WTC11 (cell line): ENCODE measurements at regions not wholly inside any gene's neighbourhood (a gene's known extent, or its start where the extent isn't known, plus 50 kb on each side); places are given as distances from the start of the nearest gene placed in this dataset.

ENCODE experiments used
- ATAC-seq: fragments of 200-7000 bp; cut with Tn5 transposase; 2 replicates; pipeline ENCODE4 v1.10.0; 2021; ENCODE audit warnings: mild to moderate bottlenecking, moderate library complexity
- CTCF ChIA-PET: fragments of 300-600 bp; sonication (Branson Sonifier 250); formaldehyde crosslinking; loops from one replicate; lab custom pipeline; 2021; ENCODE audit warnings: antibody characterized with exemption; lab: Charles Lee
- POLR2A ChIA-PET: fragments of 350-600 bp; sonication (Branson Sonifier 250); formaldehyde crosslinking; loops from one replicate; lab custom pipeline; 2021; ENCODE audit warnings: antibody characterized with exemption; lab: Charles Lee
- DNase-seq: peaks from one replicate; pipeline ENCODE4 v3.0.0; 2021; ENCODE audit warnings: low spot score
- H3K27ac Mint-ChIP-seq: 2 replicates; pipeline ENCODE4 v1.8.0; 2021; ENCODE audit warnings: mixed read lengths
- H3K27me3 Mint-ChIP-seq: 2 replicates; pipeline ENCODE4 v1.8.0; 2021; ENCODE audit warnings: low read depth, mild to moderate bottlenecking, moderate library complexity, mixed read lengths
- H3K36me3 Mint-ChIP-seq: 2 replicates; pipeline ENCODE4 v1.8.0; 2021; ENCODE audit warnings: mixed read lengths
- H3K4me1 Mint-ChIP-seq: 2 replicates; pipeline ENCODE4 v1.8.0; 2022; ENCODE audit warnings: mixed read lengths
- H3K4me3 Mint-ChIP-seq: 2 replicates; pipeline ENCODE4 v1.8.0; 2021; ENCODE audit warnings: mild to moderate bottlenecking, moderate library complexity, mixed read lengths
- H3K9me3 Mint-ChIP-seq: 2 replicates; pipeline ENCODE4 v1.8.0; 2021; ENCODE audit warnings: mixed read lengths
- E2F5 ChIP-seq: sonication (generic); formaldehyde crosslinking; IDR thresholded peaks from 2 replicates; pipeline ENCODE4 v1.8.1; 2022; ENCODE audit warnings: mild to moderate bottlenecking, moderate library complexity, missing genetic modification reagents
- ELF4 ChIP-seq: sonication (generic); formaldehyde crosslinking; IDR thresholded peaks from 2 replicates; pipeline ENCODE4 v1.8.1; 2022; ENCODE audit warnings: low read depth, mild to moderate bottlenecking, moderate library complexity, missing genetic modification reagents
- FOXP1 ChIP-seq: sonication (generic); formaldehyde crosslinking; IDR thresholded peaks from 2 replicates; pipeline ENCODE4 v1.8.0; 2022; ENCODE audit warnings: missing genetic modification reagents, mild to moderate bottlenecking, moderate library complexity, borderline replicate concordance
- NFYB ChIP-seq: sonication (generic); formaldehyde crosslinking; conservative IDR thresholded peaks from 2 replicates; pipeline ENCODE4 v1.8.0; 2022; ENCODE audit warnings: low read depth, missing genetic modification reagents
- NR1H2 ChIP-seq: sonication (generic); formaldehyde crosslinking; IDR thresholded peaks from 2 replicates; pipeline ENCODE4 v1.9.0; 2021; ENCODE audit warnings: mild to moderate bottlenecking, moderate library complexity, missing genetic modification reagents
- NR2C2 ChIP-seq: sonication (generic); formaldehyde crosslinking; IDR thresholded peaks from 2 replicates; pipeline ENCODE4 v1.8.0; 2022; ENCODE audit warnings: mild to moderate bottlenecking, missing genetic modification reagents
- PRRX2 ChIP-seq: fragments of 250-450 bp; sonication (Bioruptor Pico); IDR thresholded peaks from 2 replicates; pipeline ENCODE4 v1.8.0; 2021; ENCODE audit warnings: mild to moderate bottlenecking
- RELA ChIP-seq: sonication (generic); formaldehyde crosslinking; IDR thresholded peaks from 2 replicates; pipeline ENCODE4 v1.8.1; 2022; ENCODE audit warnings: missing genetic modification reagents, mild to moderate bottlenecking, borderline replicate concordance
- SMAD3 ChIP-seq: sonication (generic); formaldehyde crosslinking; IDR thresholded peaks from 2 replicates; pipeline ENCODE4 v1.8.0; 2022; ENCODE audit warnings: missing genetic modification reagents, mild to moderate bottlenecking, borderline replicate concordance
- ZNF138 ChIP-seq: sonication (generic); formaldehyde crosslinking; conservative IDR thresholded peaks from 2 replicates; pipeline ENCODE4 v1.8.1; 2022; ENCODE audit warnings: mild to moderate bottlenecking, moderate library complexity, missing genetic modification reagents
- ZNF232 ChIP-seq: sonication (generic); formaldehyde crosslinking; IDR thresholded peaks from 2 replicates; pipeline ENCODE4 v1.8.0; 2022; ENCODE audit warnings: mild to moderate bottlenecking, missing genetic modification reagents
- ZNF263 ChIP-seq: sonication (generic); formaldehyde crosslinking; IDR thresholded peaks from 2 replicates; pipeline ENCODE4 v1.8.1; 2022; ENCODE audit warnings: low read depth, mild to moderate bottlenecking, moderate library complexity, missing genetic modification reagents
- ZNF281 ChIP-seq: sonication (generic); formaldehyde crosslinking; IDR thresholded peaks from 2 replicates; pipeline ENCODE4 v1.8.0; 2023; ENCODE audit warnings: mild to moderate bottlenecking, missing genetic modification reagents
- ZNF425 ChIP-seq: fragments of 250-450 bp; sonication (Bioruptor Pico); conservative IDR thresholded peaks from 2 replicates; pipeline ENCODE4 v1.9.0; 2021; ENCODE audit warnings: mild to moderate bottlenecking
- ZNF671 ChIP-seq: fragments of 250-450 bp; sonication (Bioruptor Pico); IDR thresholded peaks from 2 replicates; pipeline ENCODE4 v1.8.0; 2021; ENCODE audit warnings: mild to moderate bottlenecking
- TF ChIP-seq, protein P1 (sequence below): sonication (generic); formaldehyde crosslinking; IDR thresholded peaks from 2 replicates; pipeline ENCODE4 v1.8.1; 2023; ENCODE audit warnings: mild to moderate bottlenecking, missing genetic modification reagents, moderate library complexity
- TF ChIP-seq, protein P2 (sequence below): fragments of 200-600 bp; IDR thresholded peaks from 2 replicates; pipeline ENCODE4 v1.8.0; 2022; ENCODE audit warnings: antibody characterized with exemption
- TF ChIP-seq, protein P3 (sequence below): fragments of 250-450 bp; sonication (Bioruptor Pico); IDR thresholded peaks from 2 replicates; pipeline ENCODE4 v1.9.0; 2021; ENCODE audit warnings: mild to moderate bottlenecking
- TF ChIP-seq, protein P4 (sequence below): sonication (generic); formaldehyde crosslinking; IDR thresholded peaks from 2 replicates; pipeline ENCODE4 v1.8.1; 2023; ENCODE audit warnings: mild to moderate bottlenecking, missing genetic modification reagents, moderate library complexity
- TF ChIP-seq, protein P5 (sequence below): fragments of 250-450 bp; sonication (Bioruptor Pico); IDR thresholded peaks from 2 replicates; pipeline ENCODE4 v1.8.0; 2021; ENCODE audit warnings: mild to moderate bottlenecking

DNA sequence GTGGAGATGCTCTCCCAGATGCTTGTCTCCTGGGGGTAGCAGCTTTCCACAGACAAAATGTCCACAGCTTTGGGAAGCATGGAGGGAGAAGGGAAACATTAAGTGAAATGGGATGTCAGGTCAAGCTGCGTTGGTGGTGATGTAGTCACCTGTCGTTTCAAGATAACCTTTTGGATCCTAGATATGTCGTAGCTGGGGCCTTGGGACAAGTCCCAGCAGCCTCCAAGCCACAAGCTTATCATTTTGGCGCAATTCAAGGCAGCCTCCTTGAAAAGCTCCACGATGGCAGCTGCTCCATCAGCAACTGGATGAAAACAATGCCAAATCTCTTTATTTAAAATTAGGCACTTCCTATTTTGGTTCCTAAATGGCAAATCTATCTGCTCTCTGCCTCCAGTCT lies 52.0 kb downstream of the RTL9 start:
- Mint-ChIP-seq H3K4me3 (no peak overlapping the region), H3K9me3 (no peaks in the 10 kb centered on the region), H3K27me3 (peaks cover 4% of the 10 kb centered on the region), H3K4me1 (peaks cover 7% of the 10 kb centered on the region), H3K36me3 (no peaks in the 10 kb centered on the region), H3K27ac (no peak overlapping the region)
- no peak for DNase-seq
- TF ChIP-seq, protein P1, sequence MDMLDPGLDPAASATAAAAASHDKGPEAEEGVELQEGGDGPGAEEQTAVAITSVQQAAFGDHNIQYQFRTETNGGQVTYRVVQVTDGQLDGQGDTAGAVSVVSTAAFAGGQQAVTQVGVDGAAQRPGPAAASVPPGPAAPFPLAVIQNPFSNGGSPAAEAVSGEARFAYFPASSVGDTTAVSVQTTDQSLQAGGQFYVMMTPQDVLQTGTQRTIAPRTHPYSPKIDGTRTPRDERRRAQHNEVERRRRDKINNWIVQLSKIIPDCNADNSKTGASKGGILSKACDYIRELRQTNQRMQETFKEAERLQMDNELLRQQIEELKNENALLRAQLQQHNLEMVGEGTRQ (CRISPR knock-in tag): no peak
- TF ChIP-seq ZNF425 (CRISPR knock-in tag) (no peak), PRRX2 (CRISPR knock-in tag) (no peak), NR1H2 (CRISPR knock-in tag) (no peak)
- no peak for ATAC-seq
- POLR2A ChIA-PET: no interaction called here
- CTCF ChIA-PET: interaction anchor here (1.2 to 4.4 kb wide), 7 partner anchors 8 to 443 kb away, joined by 3 to 59 read pairs (median 13); no protein-coding TSS in a partner anchor

DNA sequence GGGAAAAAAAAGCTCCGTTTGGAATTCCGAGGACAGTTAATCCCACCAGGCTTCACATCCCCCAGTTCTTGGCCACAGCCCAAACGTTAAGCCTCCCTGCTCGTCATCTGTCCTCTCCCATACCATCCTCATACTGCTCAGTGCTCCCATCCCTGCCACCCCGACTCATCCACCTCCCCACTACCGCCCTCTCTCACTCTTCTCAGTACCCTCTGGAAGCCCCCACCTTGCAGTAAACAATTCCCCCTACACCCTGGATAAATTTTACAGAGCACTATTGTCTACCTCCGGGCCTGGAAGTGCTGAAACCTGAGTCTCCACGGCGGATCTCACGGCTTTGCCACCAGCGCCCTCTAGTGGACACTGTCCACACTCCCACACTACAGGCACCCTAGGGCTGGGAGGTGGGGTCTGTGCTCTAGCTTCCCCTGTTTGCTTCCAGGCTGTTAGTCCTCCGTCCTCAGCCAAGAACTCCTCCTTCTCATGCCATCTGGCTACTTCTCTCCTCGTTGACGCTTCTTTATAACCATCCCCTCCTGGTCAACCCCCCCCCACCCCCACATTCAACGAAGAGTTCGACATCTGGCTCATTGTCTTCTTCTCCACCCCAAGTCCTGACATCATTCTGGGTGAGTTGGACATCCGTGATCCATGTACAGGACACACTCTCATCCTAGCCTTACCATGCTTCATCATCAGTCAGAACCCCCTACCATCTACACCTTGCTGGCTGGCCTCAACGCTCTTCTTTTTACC lies 54.5 kb downstream of the RTL9 start:
- ATAC-seq (peak; percentile 96), DNase-seq (peak; percentile 73)
- POLR2A ChIA-PET: no interaction called here
- H3K27ac Mint-ChIP-seq: no peak overlapping the region
- no peaks in the 10 kb centered on the region for H3K36me3 Mint-ChIP-seq
- peaks cover 4% of the 10 kb centered on the region for H3K27me3 Mint-ChIP-seq
- H3K4me3 Mint-ChIP-seq: peak overlapping the region; percentile 44
- H3K9me3 Mint-ChIP-seq: no peaks in the 10 kb centered on the region
- CTCF ChIA-PET: interaction anchor here (0.5 to 4.4 kb wide), 16 partner anchors 10 to 1717 kb away, joined by 3 to 59 read pairs (median 5); no protein-coding TSS in a partner anchor
- H3K4me1 Mint-ChIP-seq: peaks cover 12% of the 10 kb centered on the region
- TF ChIP-seq NFYB (CRISPR knock-in tag) (no peak), SMAD3 (no peak), FOXP1 (no peak), ZNF281 (no peak), ELF4 (CRISPR knock-in tag) (no peak), E2F5 (CRISPR knock-in tag) (no peak), ZNF671 (CRISPR knock-in tag) (no peak), NR2C2 (CRISPR knock-in tag) (no peak), ZNF263 (CRISPR knock-in tag) (0 out of 2 replicates have a peak, but pooled peaks have one; percentile 46), ZNF138 (no peak), RELA (CRISPR knock-in tag) (no peak), ZNF232 (CRISPR knock-in tag) (no peak)
- TF ChIP-seq, protein P2, sequence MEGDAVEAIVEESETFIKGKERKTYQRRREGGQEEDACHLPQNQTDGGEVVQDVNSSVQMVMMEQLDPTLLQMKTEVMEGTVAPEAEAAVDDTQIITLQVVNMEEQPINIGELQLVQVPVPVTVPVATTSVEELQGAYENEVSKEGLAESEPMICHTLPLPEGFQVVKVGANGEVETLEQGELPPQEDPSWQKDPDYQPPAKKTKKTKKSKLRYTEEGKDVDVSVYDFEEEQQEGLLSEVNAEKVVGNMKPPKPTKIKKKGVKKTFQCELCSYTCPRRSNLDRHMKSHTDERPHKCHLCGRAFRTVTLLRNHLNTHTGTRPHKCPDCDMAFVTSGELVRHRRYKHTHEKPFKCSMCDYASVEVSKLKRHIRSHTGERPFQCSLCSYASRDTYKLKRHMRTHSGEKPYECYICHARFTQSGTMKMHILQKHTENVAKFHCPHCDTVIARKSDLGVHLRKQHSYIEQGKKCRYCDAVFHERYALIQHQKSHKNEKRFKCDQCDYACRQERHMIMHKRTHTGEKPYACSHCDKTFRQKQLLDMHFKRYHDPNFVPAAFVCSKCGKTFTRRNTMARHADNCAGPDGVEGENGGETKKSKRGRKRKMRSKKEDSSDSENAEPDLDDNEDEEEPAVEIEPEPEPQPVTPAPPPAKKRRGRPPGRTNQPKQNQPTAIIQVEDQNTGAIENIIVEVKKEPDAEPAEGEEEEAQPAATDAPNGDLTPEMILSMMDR: peak; percentile 75
- TF ChIP-seq, protein P3, sequence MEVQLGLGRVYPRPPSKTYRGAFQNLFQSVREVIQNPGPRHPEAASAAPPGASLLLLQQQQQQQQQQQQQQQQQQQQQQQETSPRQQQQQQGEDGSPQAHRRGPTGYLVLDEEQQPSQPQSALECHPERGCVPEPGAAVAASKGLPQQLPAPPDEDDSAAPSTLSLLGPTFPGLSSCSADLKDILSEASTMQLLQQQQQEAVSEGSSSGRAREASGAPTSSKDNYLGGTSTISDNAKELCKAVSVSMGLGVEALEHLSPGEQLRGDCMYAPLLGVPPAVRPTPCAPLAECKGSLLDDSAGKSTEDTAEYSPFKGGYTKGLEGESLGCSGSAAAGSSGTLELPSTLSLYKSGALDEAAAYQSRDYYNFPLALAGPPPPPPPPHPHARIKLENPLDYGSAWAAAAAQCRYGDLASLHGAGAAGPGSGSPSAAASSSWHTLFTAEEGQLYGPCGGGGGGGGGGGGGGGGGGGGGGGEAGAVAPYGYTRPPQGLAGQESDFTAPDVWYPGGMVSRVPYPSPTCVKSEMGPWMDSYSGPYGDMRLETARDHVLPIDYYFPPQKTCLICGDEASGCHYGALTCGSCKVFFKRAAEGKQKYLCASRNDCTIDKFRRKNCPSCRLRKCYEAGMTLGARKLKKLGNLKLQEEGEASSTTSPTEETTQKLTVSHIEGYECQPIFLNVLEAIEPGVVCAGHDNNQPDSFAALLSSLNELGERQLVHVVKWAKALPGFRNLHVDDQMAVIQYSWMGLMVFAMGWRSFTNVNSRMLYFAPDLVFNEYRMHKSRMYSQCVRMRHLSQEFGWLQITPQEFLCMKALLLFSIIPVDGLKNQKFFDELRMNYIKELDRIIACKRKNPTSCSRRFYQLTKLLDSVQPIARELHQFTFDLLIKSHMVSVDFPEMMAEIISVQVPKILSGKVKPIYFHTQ: no peak
- TF ChIP-seq, protein P4, sequence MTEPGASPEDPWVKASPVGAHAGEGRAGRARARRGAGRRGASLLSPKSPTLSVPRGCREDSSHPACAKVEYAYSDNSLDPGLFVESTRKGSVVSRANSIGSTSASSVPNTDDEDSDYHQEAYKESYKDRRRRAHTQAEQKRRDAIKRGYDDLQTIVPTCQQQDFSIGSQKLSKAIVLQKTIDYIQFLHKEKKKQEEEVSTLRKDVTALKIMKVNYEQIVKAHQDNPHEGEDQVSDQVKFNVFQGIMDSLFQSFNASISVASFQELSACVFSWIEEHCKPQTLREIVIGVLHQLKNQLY: no peak
- TF ChIP-seq, protein P5, sequence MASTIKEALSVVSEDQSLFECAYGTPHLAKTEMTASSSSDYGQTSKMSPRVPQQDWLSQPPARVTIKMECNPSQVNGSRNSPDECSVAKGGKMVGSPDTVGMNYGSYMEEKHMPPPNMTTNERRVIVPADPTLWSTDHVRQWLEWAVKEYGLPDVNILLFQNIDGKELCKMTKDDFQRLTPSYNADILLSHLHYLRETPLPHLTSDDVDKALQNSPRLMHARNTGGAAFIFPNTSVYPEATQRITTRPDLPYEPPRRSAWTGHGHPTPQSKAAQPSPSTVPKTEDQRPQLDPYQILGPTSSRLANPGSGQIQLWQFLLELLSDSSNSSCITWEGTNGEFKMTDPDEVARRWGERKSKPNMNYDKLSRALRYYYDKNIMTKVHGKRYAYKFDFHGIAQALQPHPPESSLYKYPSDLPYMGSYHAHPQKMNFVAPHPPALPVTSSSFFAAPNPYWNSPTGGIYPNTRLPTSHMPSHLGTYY (CRISPR knock-in tag): no peak
